HG03025 (cell line): ENCODE measurements at regions not wholly inside any gene's neighbourhood (a gene's known extent, or its start where the extent isn't known, plus 50 kb on each side); places are given as distances from the start of the nearest gene placed in this dataset.
"Not testable (repeated sequence)": the region's sequence is repeated elsewhere in the genome, so short reads cannot be mapped to it uniquely, and the experiment has no call there.

Experiments
- ATAC-seq: cut with Tn5 transposase; IDR thresholded peaks from one replicate; pipeline ENCODE4 v1.9.1; 2021; ENCODE audit warnings: mild to moderate bottlenecking, moderate library complexity; ENCODE audit not compliant: unreplicated experiment, low FRiP score

- no peak for ATAC-seq
These were observed 495.5 kb upstream of the MAP3K7 start for GRCh38 chr6:91082311-91082832.

- peak; percentile 54 for ATAC-seq
These were observed 494.7 kb upstream of the MAP3K7 start for GRCh38 chr6:91081452-91082067.

- no peak for ATAC-seq
These were observed 494.0 kb upstream of the MAP3K7 start for GRCh38 chr6:91080871-91081270.

DNA sequence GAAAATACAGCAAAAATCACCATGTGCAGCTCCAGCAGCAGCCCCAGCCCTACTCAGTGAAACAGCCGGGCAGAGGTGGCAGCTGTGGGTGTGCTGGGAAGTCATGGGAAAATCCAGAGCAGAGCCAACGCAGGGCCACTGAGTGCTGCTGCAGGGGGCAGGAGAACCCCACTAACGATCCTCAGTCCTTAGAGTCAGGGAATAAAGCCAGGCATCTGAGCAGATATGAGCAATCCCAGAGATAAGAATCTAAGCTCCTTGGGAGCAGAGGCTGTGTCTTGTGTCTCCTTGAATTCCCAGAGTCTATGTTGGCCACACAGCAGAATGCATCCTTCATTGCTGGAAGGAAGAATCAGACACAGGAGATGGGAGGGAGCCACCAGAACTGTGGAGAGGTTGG is 493.1 kb upstream of the MAP3K7 start:
- ATAC-seq: no peak

GRCh38 chr6:91075244-91075976 is 488.5 kb upstream of the MAP3K7 start:
- ATAC-seq: no peak

- ATAC-seq: no peak
These were observed 476.5 kb upstream of the MAP3K7 start for GRCh38 chr6:91063362-91063761.

GRCh38 chr6:91057689-91058088 is 470.8 kb upstream of the MAP3K7 start:
- no peak for ATAC-seq

GRCh38 chr6:91055959-91056358 is 469.1 kb upstream of the MAP3K7 start:
- no peak for ATAC-seq

- ATAC-seq: not testable (repeated sequence)
These were observed 465.9 kb upstream of the MAP3K7 start for GRCh38 chr6:91052473-91053450.

DNA sequence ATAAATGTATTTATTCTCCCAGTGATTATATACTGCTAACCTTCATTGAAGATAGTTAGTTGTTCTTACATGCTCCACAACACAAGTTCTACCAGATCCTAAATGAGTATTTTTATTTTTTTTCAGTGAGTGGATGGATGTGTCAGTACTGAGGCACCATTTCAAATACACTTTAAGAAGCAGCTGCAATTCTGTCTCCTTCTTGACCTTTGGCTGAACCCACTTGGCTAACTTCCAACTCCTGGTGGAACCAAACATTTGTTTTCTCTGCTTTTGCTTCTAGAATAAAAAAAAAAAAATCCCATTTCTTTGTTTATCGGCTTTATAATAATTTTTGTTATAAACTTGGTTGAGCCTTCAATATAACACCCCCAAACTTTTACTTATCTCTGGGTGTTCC is 458.3 kb upstream of the MAP3K7 start:
- no peak for ATAC-seq

GRCh38 chr6:91043751-91044150 is 456.9 kb upstream of the MAP3K7 start:
- no peak for ATAC-seq

- no peak for ATAC-seq
These were observed 455.8 kb upstream of the MAP3K7 start for GRCh38 chr6:91042656-91043055.

DNA sequence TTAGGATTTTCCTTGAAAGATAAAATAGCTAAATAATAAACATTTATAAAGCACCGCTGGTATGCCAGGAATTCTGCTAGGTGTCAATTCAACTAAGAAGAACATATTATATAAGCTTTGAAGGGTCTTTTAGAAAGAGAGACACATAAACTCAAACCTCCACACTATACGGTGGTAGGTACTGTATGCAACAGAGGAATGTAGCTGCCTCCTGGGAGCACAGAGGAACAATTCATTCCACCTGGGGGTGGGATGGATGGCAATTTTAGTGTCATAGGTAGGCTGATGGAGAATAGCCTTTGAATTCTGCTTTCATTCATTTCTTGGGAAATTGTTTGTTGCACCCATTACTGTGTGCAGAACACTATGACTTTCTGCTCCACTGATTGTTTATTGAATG is 447.1 kb upstream of the MAP3K7 start:
- ATAC-seq: no peak

DNA sequence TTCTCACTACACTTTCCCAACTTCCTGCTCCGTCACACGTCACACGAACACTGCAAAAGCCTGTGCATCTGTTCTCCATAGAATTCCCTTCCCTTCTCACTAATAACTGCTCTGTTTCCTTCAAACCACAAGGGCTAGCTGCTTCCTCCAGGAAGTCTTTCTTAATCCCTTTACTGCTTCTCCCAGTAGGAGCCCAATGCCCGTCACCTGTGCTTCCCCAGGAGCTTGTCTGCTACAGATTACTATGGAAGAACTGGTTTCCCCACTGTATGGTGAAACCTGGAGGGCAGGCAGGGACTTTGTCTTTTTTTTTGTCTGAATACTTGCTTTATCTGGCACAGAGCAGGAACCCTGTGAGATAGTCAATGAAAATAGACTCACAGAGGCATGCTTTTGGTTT is 444.7 kb upstream of the MAP3K7 start:
- ATAC-seq: no peak

- ATAC-seq: no peak
These were observed 442.3 kb upstream of the MAP3K7 start for GRCh38 chr6:91029211-91029610.

DNA sequence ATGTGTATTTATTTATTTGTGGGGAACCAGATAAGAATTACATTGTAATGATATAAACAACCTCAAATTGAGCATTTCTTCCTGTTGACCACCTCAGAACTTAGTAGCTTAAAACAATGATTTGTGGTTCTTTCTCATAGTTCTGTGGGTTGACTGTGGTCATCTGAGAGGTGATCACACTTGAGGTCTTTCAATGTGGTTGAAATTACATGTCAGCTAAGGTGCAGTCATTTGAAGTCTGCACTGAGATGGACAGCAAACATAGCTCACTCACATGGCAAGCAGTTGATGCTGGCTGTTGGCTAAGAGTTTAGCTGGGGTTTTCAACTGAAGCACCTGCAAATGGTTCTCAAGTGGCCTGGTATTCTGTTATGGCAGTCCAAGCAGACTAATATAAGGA is 436.7 kb upstream of the MAP3K7 start:
- ATAC-seq: no peak

GRCh38 chr6:91020744-91021143 is 433.9 kb upstream of the MAP3K7 start:
- peak; percentile 82 for ATAC-seq

GRCh38 chr6:91018586-91018985 is 431.7 kb upstream of the MAP3K7 start:
- no peak for ATAC-seq

DNA sequence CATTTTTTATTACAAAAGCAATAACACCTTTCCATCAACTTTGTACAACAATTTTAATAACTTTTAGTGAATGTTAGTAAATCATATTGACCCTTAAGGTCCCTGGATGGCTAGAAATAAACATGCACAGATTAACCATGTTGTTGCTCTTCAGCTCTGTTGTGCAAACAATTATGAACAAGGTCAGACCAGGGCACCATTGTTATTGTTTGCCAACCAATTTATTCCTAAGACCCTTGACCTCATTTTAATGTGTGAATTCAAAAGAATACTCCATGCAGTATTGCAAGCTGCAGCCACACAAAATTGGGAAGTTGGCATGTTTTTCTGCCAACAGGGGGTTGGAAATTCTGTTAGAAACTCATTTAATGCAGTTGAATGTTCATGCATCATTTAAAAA is 426.6 kb upstream of the MAP3K7 start:
- no peak for ATAC-seq

DNA sequence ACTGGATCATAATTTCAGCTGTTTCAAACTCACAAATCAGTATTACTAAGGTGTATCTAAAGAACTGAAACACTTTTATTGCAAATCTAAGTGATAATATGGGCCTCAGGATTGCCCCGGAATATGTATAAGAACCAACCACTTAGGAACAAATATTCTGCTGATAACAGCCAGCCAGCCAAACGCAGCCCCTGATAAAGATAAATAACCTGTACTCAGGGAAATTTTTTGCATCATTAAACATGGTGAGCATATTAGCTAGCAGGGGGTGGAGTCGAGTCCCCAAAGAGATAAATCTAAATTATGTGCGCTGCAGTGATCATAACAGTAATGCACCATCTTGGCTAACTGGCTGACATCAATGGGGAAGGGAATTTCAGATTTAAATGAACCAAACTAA is 410.2 kb upstream of the MAP3K7 start:
- ATAC-seq: no peak

DNA sequence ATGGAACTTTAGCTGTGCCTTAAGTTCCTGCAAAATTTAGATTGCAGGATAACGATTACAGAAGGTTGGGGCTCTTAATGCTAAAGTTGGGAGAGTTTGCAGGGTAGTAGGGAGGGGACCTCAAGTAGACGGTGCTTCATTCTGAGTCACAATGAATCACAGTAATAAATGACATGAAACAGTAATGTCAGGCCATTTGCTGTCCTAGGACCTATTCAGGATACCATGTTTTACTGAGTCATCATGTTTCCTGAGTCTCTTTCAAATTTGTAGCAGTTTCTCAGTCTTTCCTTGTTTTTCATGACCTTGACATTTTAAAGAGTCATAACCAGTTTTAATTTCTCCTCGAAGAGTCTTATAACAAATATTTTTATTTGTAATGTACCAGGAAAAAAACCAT is 406.9 kb upstream of the MAP3K7 start:
- ATAC-seq: no peak
